Smooth muscle cell (in vitro differentiated cells): ENCODE measurements at regions not wholly inside any gene's neighbourhood (a gene's known extent, or its start where the extent isn't known, plus 50 kb on each side); places are given as distances from the start of the nearest gene placed in this dataset.

ENCODE experiments used
- DNase-seq: peaks from one replicate; lab custom pipeline; 2025; ENCODE audit not compliant: unreplicated experiment; lab: John Stamatoyannopoulos, UW
- H2AFZ ChIP-seq: fragments of 200-600 bp; sonication (generic); 2 replicates; pipeline ENCODE4 v1.6.0; 2016; ENCODE audit warnings: antibody characterized with exemption, low read depth, mild to moderate bottlenecking
- H3F3A ChIP-seq: fragments of 200-600 bp; sonication (generic); 2 replicates; pipeline ENCODE4 v1.6.0; 2017; ENCODE audit warnings: antibody characterized with exemption, low read depth
- H3K27ac ChIP-seq: fragments of 200-600 bp; sonication (generic); 2 replicates; pipeline ENCODE4 v1.5.1; 2016; ENCODE audit warnings: low read depth, mild to moderate bottlenecking
- H3K27me3 ChIP-seq: fragments of 200-600 bp; sonication (generic); 2 replicates; pipeline ENCODE4 v1.6.1; 2016; ENCODE audit warnings: low read depth, mild to moderate bottlenecking
- H3K36me3 ChIP-seq: fragments of 200-600 bp; sonication (generic); 2 replicates; pipeline ENCODE4 v1.5.1; 2016; ENCODE audit warnings: low read depth
- H3K4me1 ChIP-seq: fragments of 200-600 bp; sonication (generic); 2 replicates; pipeline ENCODE4 v1.5.1; 2016; ENCODE audit warnings: low read depth
- H3K4me2 ChIP-seq: fragments of 200-600 bp; sonication (generic); 2 replicates; pipeline ENCODE4 v1.6.0; 2016; ENCODE audit warnings: mild to moderate bottlenecking
- H3K4me3 ChIP-seq: fragments of 200-600 bp; sonication (generic); 2 replicates; pipeline ENCODE4 v1.5.1; 2016; ENCODE audit warnings: mild to moderate bottlenecking
- H3K79me2 ChIP-seq: fragments of 200-600 bp; sonication (generic); 2 replicates; pipeline ENCODE4 v1.6.0; 2016; ENCODE audit warnings: low read depth, mild to moderate bottlenecking
- H3K9ac ChIP-seq: fragments of 200-600 bp; sonication (generic); 2 replicates; pipeline ENCODE4 v1.6.0; 2016; ENCODE audit warnings: low read depth
- H3K9me3 ChIP-seq: fragments of 200-600 bp; sonication (generic); replicated peaks from 2 replicates; pipeline ENCODE4 v1.5.1; 2016; ENCODE audit warnings: low read depth
- H4K20me1 ChIP-seq: fragments of 200-600 bp; sonication (generic); 2 replicates; pipeline ENCODE4 v1.6.0; 2016; ENCODE audit warnings: low read depth
- WGBS: methylation state at CpG from one replicate; pipeline ENCODE4 v1.1.7; 2016; ENCODE audit warnings: low lambda C conversion rate; 5-methylcytosine and 5-hydroxymethylcytosine counted together
- TF ChIP-seq, protein P1 (sequence below): fragments of 200-600 bp; sonication (generic); IDR thresholded peaks from 2 replicates; pipeline ENCODE4 v1.5.1; 2017; ENCODE audit warnings: borderline replicate concordance, mild to moderate bottlenecking, antibody characterized with exemption; ENCODE audit not compliant: insufficient read depth, poor library complexity, severe bottlenecking

DNA sequence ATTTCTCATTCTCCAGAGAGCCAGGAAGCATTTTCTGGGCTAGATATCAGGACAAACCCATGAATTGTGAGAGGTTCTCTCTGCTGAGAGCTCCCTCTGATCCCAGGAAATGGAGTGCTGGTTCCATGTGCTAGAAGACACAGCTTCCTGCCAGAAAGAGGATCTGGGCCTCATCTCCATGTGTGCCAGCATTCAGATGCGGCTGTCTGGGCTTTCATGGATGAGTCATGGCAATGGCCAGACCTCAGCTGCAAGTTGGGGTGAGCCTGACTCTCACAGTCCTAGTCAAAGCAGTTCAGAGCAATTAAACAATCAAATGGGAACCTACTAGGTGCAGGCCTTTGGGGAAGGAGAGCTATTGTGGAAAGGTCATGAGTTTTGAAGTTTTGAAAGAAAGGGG is 82.3 kb upstream of the EED start:
- WGBS: 0% methylated on average over 1 of the region's 1 CpG
- no peak overlapping the region for H3K4me3 ChIP-seq

DNA sequence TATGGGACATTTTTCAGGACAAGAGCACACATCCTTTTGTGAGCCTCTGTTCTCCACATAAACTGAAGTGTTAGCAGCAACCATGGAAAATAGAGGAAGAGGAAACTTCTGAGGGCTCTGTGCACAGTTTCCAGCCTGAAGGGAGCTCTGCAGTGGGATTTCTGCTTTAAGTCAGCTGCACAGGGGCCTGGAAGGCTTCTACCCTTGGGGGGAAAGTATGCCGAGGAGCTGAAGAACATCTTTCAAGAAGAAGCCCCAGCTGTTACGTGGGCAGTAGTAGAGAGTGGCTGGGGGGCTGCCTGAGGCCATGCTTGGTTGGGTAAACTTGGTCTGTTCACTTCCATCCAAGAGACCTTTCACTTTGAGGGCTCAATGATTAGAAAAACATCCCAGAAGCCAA is 82.7 kb upstream of the EED start:
- Histone ChIP-seq H3K27me3 (no peaks in the 10 kb centered on the region), H2AFZ (peak overlapping the region; percentile 12), H3K4me1 (no peaks in the 10 kb centered on the region), H3K9me3 (no peaks in the 10 kb centered on the region), H3K4me2 (peak overlapping the region; percentile 45), H3F3A (no peaks in the 10 kb centered on the region), H3K9ac (no peak overlapping the region), H3K79me2 (no peaks in the 10 kb centered on the region), H3K36me3 (no peaks in the 10 kb centered on the region), H3K27ac (peak overlapping the region; percentile 78), H3K4me3 (no peak overlapping the region), H4K20me1 (no peaks in the 10 kb centered on the region)
- WGBS: 68% methylated on average over 2 of the region's 2 CpGs
- no peak for DNase-seq
- TF ChIP-seq, protein P1, sequence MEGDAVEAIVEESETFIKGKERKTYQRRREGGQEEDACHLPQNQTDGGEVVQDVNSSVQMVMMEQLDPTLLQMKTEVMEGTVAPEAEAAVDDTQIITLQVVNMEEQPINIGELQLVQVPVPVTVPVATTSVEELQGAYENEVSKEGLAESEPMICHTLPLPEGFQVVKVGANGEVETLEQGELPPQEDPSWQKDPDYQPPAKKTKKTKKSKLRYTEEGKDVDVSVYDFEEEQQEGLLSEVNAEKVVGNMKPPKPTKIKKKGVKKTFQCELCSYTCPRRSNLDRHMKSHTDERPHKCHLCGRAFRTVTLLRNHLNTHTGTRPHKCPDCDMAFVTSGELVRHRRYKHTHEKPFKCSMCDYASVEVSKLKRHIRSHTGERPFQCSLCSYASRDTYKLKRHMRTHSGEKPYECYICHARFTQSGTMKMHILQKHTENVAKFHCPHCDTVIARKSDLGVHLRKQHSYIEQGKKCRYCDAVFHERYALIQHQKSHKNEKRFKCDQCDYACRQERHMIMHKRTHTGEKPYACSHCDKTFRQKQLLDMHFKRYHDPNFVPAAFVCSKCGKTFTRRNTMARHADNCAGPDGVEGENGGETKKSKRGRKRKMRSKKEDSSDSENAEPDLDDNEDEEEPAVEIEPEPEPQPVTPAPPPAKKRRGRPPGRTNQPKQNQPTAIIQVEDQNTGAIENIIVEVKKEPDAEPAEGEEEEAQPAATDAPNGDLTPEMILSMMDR: no peak

More for the DNA sequence above, 82.3 kb upstream of the EED start:
- Histone ChIP-seq H3K4me1 (no peaks in the 10 kb centered on the region), H3K27me3 (no peaks in the 10 kb centered on the region), H4K20me1 (no peaks in the 10 kb centered on the region), H3K36me3 (no peaks in the 10 kb centered on the region), H3K27ac (peak overlapping the region; percentile 78), H3F3A (no peaks in the 10 kb centered on the region), H3K9me3 (no peaks in the 10 kb centered on the region), H2AFZ (peak overlapping the region; percentile 12), H3K79me2 (no peaks in the 10 kb centered on the region), H3K9ac (no peak overlapping the region), H3K4me2 (peak overlapping the region; percentile 45)
- DNase-seq: no peak
- TF ChIP-seq, protein P1: no peak

DNA sequence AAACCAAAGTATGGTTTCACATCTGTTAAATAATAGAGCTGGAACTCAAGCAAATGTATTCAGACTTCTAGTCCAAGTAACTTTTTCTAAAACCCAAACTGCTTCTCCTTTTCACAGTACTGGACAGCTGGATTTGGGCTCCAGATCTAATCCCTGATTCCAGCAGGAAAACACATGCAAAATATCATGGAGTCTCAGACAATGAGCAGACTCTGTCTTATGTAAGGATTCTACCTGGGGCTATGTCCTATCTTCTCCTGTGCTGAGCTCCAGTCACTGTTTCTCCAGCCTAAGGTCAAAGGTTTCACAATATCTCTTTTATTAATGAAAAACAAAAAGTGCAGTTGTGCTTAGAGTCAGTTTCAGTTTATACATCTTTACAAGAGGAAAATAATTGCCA is 83.2 kb upstream of the EED start:
- Histone ChIP-seq H2AFZ (peak overlapping the region; percentile 12), H3F3A (no peaks in the 10 kb centered on the region), H3K27ac (peak overlapping the region; percentile 78), H3K9me3 (no peaks in the 10 kb centered on the region), H3K79me2 (no peaks in the 10 kb centered on the region), H3K4me3 (no peak overlapping the region), H4K20me1 (no peaks in the 10 kb centered on the region), H3K27me3 (no peaks in the 10 kb centered on the region), H3K9ac (no peak overlapping the region), H3K36me3 (no peaks in the 10 kb centered on the region), H3K4me1 (no peaks in the 10 kb centered on the region), H3K4me2 (no peak overlapping the region)
- TF ChIP-seq, protein P1: no peak
- no peak for DNase-seq

GRCh38 chr11:86160541-86161149 is 83.9 kb upstream of the EED start:
- no peak overlapping the region for H3K9ac ChIP-seq
- H3K79me2 ChIP-seq: no peaks in the 10 kb centered on the region
- H3K4me1 ChIP-seq: no peaks in the 10 kb centered on the region
- H3K36me3 ChIP-seq: no peaks in the 10 kb centered on the region
- 47% methylated on average over 1 of the region's 1 CpG for WGBS
- no peak overlapping the region for H2AFZ ChIP-seq
- no peaks in the 10 kb centered on the region for H3K9me3 ChIP-seq
- peak overlapping the region; percentile 78 for H3K27ac ChIP-seq
- H3K27me3 ChIP-seq: no peaks in the 10 kb centered on the region
- H3K4me3 ChIP-seq: no peak overlapping the region
- no peak overlapping the region for H3K4me2 ChIP-seq
- TF ChIP-seq, protein P1: no peak
- no peaks in the 10 kb centered on the region for H4K20me1 ChIP-seq
- no peaks in the 10 kb centered on the region for H3F3A ChIP-seq
- no peak for DNase-seq
